Neural progenitor cell (in vitro differentiated cells): ENCODE measurements at regions not wholly inside any gene's neighbourhood (a gene's known extent, or its start where the extent isn't known, plus 50 kb on each side); places are given as distances from the start of the nearest gene placed in this dataset.

Experiments
- DNase-seq: peaks from one replicate; pipeline ENCODE4 v3.0.0-alpha.2; 2016; ENCODE audit warnings: low spot score
- H2AFZ ChIP-seq: fragments of 200-600 bp; sonication (generic); replicated peaks from 2 replicates; pipeline ENCODE4 v1.6.1; 2016; ENCODE audit warnings: antibody characterized with exemption
- H3F3A ChIP-seq: fragments of 200-600 bp; sonication (generic); 2 replicates; pipeline ENCODE4 v1.6.1; 2016; ENCODE audit warnings: antibody characterized with exemption, low read depth
- H3K27ac ChIP-seq: fragments of 200-600 bp; sonication (generic); 2 replicates; pipeline ENCODE4 v1.5.1; 2016; ENCODE audit warnings: mild to moderate bottlenecking
- H3K27me3 ChIP-seq: fragments of 200-600 bp; sonication (generic); 2 replicates; pipeline ENCODE4 v1.6.1; 2016; ENCODE audit warnings: mild to moderate bottlenecking, moderate library complexity
- H3K36me3 ChIP-seq: fragments of 200-600 bp; sonication (generic); 2 replicates; pipeline ENCODE4 v1.5.1; 2016
- H3K4me1 ChIP-seq: fragments of 200-600 bp; sonication (generic); 2 replicates; pipeline ENCODE4 v1.6.1; 2016; ENCODE audit warnings: mixed run types
- H3K4me2 ChIP-seq: fragments of 200-600 bp; sonication (generic); 2 replicates; pipeline ENCODE4 v1.6.1; 2016
- H3K4me3 ChIP-seq: fragments of 200-600 bp; sonication (generic); 2 replicates; pipeline ENCODE4 v1.5.1; 2016
- H3K79me2 ChIP-seq: fragments of 200-600 bp; sonication (generic); 2 replicates; pipeline ENCODE4 v1.6.1; 2016; ENCODE audit warnings: low read depth
- H3K9ac ChIP-seq: fragments of 200-600 bp; sonication (generic); 2 replicates; pipeline ENCODE4 v1.6.1; 2016
- H3K9me3 ChIP-seq: fragments of 200-600 bp; sonication (generic); 2 replicates; pipeline ENCODE4 v1.5.1; 2016; ENCODE audit warnings: low read depth
- H4K20me1 ChIP-seq: fragments of 200-600 bp; sonication (generic); 2 replicates; pipeline ENCODE4 v1.6.1; 2016; ENCODE audit warnings: low read depth
- H3K27ac Mint-ChIP-seq: 3 replicates; pipeline ENCODE4 v1.8.0; 2021; ENCODE audit warnings: mixed read lengths
- H3K27me3 Mint-ChIP-seq: 2 replicates; pipeline ENCODE4 v1.8.0; 2022; ENCODE audit warnings: low read depth, mild to moderate bottlenecking, inconsistent platforms, moderate library complexity, mixed read lengths; ENCODE audit not compliant: insufficient read depth
- H3K36me3 Mint-ChIP-seq: 3 replicates; pipeline ENCODE4 v1.8.0; 2021; ENCODE audit warnings: mixed read lengths
- H3K4me1 Mint-ChIP-seq: 3 replicates; pipeline ENCODE4 v1.8.0; 2021; ENCODE audit warnings: mixed read lengths
- H3K4me3 Mint-ChIP-seq: 3 replicates; pipeline ENCODE4 v1.8.0; 2021; ENCODE audit warnings: mild to moderate bottlenecking, moderate library complexity, mixed read lengths
- H3K9me3 Mint-ChIP-seq: 3 replicates; pipeline ENCODE4 v1.8.0; 2020; ENCODE audit warnings: mixed read lengths
- CTCF ChIP-seq: fragments of 200-600 bp; sonication (generic); IDR thresholded peaks from 2 replicates; pipeline ENCODE4 v1.5.1; 2017; ENCODE audit warnings: antibody characterized with exemption, mild to moderate bottlenecking
- EZH2 ChIP-seq: fragments of 200-600 bp; sonication (generic); IDR thresholded peaks from 2 replicates; pipeline ENCODE4 v1.6.1; 2017; ENCODE audit warnings: antibody characterized with exemption, mild to moderate bottlenecking, moderate library complexity
- EZH2phosphoT487 ChIP-seq: fragments of 200-600 bp; sonication (generic); IDR thresholded peaks from 2 replicates; pipeline ENCODE4 v1.6.1; 2017; ENCODE audit warnings: antibody characterized with exemption

GRCh38 chr11:101369835-101370234 lies 214.0 kb downstream of the TRPC6 start:
- Histone ChIP-seq H3K27ac (no peak overlapping the region), H2AFZ (no peak overlapping the region), H3K36me3 (no peaks in the 10 kb centered on the region), H4K20me1 (no peaks in the 10 kb centered on the region), H3F3A (no peaks in the 10 kb centered on the region), H3K27me3 (no peaks in the 10 kb centered on the region), H3K4me3 (no peak overlapping the region), H3K9ac (no peak overlapping the region), H3K79me2 (no peaks in the 10 kb centered on the region), H3K9me3 (no peaks in the 10 kb centered on the region), H3K4me1 (no peaks in the 10 kb centered on the region), H3K4me2 (no peak overlapping the region)
- peaks cover 12% of the 10 kb centered on the region for H3K9me3 Mint-ChIP-seq
- peaks cover 4% of the 10 kb centered on the region for H3K27me3 Mint-ChIP-seq
- H3K4me3 Mint-ChIP-seq = no peak overlapping the region
- no peak for TF ChIP-seq EZH2
- no peak for TF ChIP-seq EZH2phosphoT487
- no peak for TF ChIP-seq CTCF
- H3K27ac Mint-ChIP-seq = no peak overlapping the region
- no peak for DNase-seq
- no peaks in the 10 kb centered on the region for H3K36me3 Mint-ChIP-seq
- peaks cover 2% of the 10 kb centered on the region for H3K4me1 Mint-ChIP-seq

- H3K4me1 ChIP-seq = no peaks in the 10 kb centered on the region
- no peak for TF ChIP-seq EZH2phosphoT487
- no peak for TF ChIP-seq CTCF
- no peak for TF ChIP-seq EZH2
- H3K4me1 Mint-ChIP-seq = no peaks in the 10 kb centered on the region
- no peaks in the 10 kb centered on the region for H4K20me1 ChIP-seq
- no peaks in the 10 kb centered on the region for H3K79me2 ChIP-seq
- peaks cover 9% of the 10 kb centered on the region for H3K9me3 Mint-ChIP-seq
- H3K4me2 ChIP-seq = no peak overlapping the region
- no peak for DNase-seq
- no peak overlapping the region for H3K9ac ChIP-seq
- H3K27me3 Mint-ChIP-seq = peaks cover 5% of the 10 kb centered on the region
- no peak overlapping the region for H3K4me3 Mint-ChIP-seq
- no peak overlapping the region for H3K4me3 ChIP-seq
- no peaks in the 10 kb centered on the region for H3K9me3 ChIP-seq
- no peaks in the 10 kb centered on the region for H3K36me3 ChIP-seq
- no peak overlapping the region for H3K27ac Mint-ChIP-seq
- H2AFZ ChIP-seq = no peak overlapping the region
- no peak overlapping the region for H3K27ac ChIP-seq
- no peaks in the 10 kb centered on the region for H3K36me3 Mint-ChIP-seq
- no peaks in the 10 kb centered on the region for H3F3A ChIP-seq
- no peaks in the 10 kb centered on the region for H3K27me3 ChIP-seq
Observed at GRCh38 chr11:101363706-101364275, 220.0 kb downstream of the TRPC6 start.

GRCh38 chr11:101362643-101363042 lies 221.2 kb downstream of the TRPC6 start:
- no peak overlapping the region for H3K27ac Mint-ChIP-seq
- Histone ChIP-seq H3K27me3 (no peaks in the 10 kb centered on the region), H3K4me2 (no peak overlapping the region), H3K4me3 (no peak overlapping the region), H4K20me1 (no peaks in the 10 kb centered on the region), H3K27ac (no peak overlapping the region), H3K9me3 (no peaks in the 10 kb centered on the region), H3K36me3 (no peaks in the 10 kb centered on the region), H3K79me2 (no peaks in the 10 kb centered on the region), H2AFZ (no peak overlapping the region), H3K4me1 (no peaks in the 10 kb centered on the region), H3K9ac (no peak overlapping the region), H3F3A (no peaks in the 10 kb centered on the region)
- H3K9me3 Mint-ChIP-seq = peaks cover 9% of the 10 kb centered on the region
- H3K27me3 Mint-ChIP-seq = peaks cover 4% of the 10 kb centered on the region
- TF ChIP-seq EZH2phosphoT487 (no peak), CTCF (no peak), EZH2 (no peak)
- no peak overlapping the region for H3K4me3 Mint-ChIP-seq
- no peaks in the 10 kb centered on the region for H3K4me1 Mint-ChIP-seq
- DNase-seq = no peak
- H3K36me3 Mint-ChIP-seq = no peaks in the 10 kb centered on the region
